Kidney epithelial cell (primary cell): ENCODE measurements at regions not wholly inside any gene's neighbourhood (a gene's known extent, or its start where the extent isn't known, plus 50 kb on each side); places are given as distances from the start of the nearest gene placed in this dataset.

Source experiments
- DNase-seq: peaks from one replicate; pipeline ENCODE4 v3.0.0-alpha.2; 2010; ENCODE audit warnings: low read depth
- H3K27me3 ChIP-seq: 2 replicates; pipeline ENCODE4 v1.6.0; 2011; ENCODE audit warnings: low read length; ENCODE audit not compliant: control insufficient read depth, insufficient read depth
- H3K36me3 ChIP-seq: 2 replicates; pipeline ENCODE4 v1.5.1; 2011; ENCODE audit warnings: low read length; ENCODE audit not compliant: control insufficient read depth, insufficient read depth
- H3K4me3 ChIP-seq: 2 replicates; pipeline ENCODE4 v1.5.1; 2011; ENCODE audit warnings: low read depth, mild to moderate bottlenecking, control low read depth, low read length
- TF ChIP-seq, protein P1 (sequence below): IDR thresholded peaks from 2 replicates; pipeline ENCODE4 v1.5.1; 2011; ENCODE audit warnings: mild to moderate bottlenecking, moderate library complexity, low read length, control low read depth, inconsistent platforms; ENCODE audit not compliant: insufficient read depth, poor library complexity, severe bottlenecking

DNA sequence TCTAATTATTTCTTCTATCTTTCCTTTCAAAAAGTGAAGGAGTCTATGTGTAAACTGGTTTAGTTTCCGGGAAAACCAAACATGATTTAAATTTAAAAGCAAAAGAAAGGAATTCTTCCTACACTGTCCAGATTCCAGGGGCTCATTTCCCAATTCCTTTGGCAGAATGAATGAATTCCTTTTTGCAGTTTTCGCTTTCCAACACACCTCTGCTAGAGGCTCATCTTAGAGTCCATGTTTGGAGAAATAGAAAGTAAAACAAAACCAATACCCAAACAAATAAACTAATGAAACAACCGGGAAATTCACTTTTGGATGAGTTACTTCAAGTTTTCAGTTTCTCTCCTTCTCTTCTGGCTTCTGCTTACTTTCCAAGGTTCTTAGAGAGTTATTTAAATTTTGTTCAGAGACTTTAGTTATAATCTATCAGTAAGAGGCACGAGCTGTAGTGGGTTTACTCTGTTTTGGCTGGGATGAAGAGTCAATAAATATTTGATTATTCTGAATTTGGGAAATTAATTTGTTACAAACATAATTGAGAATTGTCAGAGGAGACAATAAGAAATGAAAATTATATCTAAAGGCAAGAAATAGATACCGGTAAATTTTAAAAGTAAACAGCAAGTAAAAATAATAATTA lies 365.0 kb upstream of the CDH9 start:
- Histone ChIP-seq H3K4me3 (no peak overlapping the region), H3K27me3 (no peaks in the 10 kb centered on the region), H3K36me3 (no peaks in the 10 kb centered on the region)
- TF ChIP-seq, protein P1, sequence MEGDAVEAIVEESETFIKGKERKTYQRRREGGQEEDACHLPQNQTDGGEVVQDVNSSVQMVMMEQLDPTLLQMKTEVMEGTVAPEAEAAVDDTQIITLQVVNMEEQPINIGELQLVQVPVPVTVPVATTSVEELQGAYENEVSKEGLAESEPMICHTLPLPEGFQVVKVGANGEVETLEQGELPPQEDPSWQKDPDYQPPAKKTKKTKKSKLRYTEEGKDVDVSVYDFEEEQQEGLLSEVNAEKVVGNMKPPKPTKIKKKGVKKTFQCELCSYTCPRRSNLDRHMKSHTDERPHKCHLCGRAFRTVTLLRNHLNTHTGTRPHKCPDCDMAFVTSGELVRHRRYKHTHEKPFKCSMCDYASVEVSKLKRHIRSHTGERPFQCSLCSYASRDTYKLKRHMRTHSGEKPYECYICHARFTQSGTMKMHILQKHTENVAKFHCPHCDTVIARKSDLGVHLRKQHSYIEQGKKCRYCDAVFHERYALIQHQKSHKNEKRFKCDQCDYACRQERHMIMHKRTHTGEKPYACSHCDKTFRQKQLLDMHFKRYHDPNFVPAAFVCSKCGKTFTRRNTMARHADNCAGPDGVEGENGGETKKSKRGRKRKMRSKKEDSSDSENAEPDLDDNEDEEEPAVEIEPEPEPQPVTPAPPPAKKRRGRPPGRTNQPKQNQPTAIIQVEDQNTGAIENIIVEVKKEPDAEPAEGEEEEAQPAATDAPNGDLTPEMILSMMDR: no peak
- DNase-seq: no peak

DNA sequence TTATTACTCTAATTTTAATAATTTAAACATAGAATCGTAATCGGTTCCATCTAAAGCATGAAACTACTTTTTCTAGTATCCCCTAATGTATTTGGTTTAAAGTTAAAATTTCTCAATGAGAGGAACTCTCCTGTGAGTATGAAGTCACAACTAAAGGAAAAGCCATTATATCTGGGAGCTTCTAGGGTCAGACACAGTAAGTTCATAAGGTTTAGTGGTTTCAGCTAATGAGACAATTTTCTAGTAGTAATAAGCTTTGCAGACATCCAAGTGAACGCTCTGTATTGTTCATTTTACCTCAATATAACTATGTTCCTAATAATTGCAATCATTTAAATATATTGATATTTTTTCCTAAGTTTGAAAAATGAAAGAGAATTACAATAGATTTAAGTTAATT lies 364.4 kb upstream of the CDH9 start:
- no peaks in the 10 kb centered on the region for H3K36me3 ChIP-seq
- H3K27me3 ChIP-seq: no peaks in the 10 kb centered on the region
- no peak for DNase-seq
- no peak overlapping the region for H3K4me3 ChIP-seq
- TF ChIP-seq, protein P1: no peak

DNA sequence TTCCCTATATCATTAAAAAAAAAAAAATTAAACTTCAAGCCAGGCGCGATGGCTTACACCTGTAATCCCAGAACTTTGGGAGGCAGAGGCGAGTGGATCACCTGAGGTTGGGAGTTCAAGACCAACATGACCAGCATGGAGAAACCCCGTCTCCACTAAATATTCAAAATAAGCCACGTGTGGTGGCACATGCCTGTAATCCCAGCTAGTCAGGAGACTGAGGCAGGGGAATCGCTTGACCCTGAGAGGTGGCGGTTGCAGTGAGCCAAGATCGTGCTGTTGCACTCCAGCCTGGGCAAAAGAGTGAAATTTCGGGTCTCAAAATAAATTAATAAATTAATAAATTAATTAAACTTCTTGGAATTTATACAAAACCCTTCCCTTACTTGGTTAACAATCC lies 358.6 kb upstream of the CDH9 start:
- Histone ChIP-seq H3K36me3 (no peaks in the 10 kb centered on the region), H3K4me3 (no peak overlapping the region), H3K27me3 (no peaks in the 10 kb centered on the region)
- no peak for DNase-seq
- TF ChIP-seq, protein P1: no peak

DNA sequence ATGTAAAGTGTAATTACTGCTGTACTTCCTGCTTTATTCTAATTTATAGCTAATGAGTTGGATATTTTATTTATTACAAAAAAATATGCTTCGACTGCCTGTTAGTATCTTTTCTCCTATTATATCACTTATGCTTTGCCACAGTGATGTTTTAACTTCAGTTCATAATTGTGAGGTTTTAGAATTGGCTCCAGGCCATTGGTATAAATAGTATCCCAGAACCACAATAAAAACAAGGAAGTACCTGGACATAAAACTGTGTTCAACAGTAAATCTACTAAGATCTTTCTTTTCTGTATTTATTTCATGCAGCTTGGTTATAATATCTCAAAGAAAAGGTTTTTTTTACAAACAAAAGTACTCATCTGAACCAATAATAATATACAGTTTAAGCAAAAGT lies 354.3 kb upstream of the CDH9 start:
- Histone ChIP-seq H3K4me3 (no peak overlapping the region), H3K27me3 (no peaks in the 10 kb centered on the region), H3K36me3 (no peaks in the 10 kb centered on the region)
- TF ChIP-seq, protein P1: no peak
- no peak for DNase-seq

DNA sequence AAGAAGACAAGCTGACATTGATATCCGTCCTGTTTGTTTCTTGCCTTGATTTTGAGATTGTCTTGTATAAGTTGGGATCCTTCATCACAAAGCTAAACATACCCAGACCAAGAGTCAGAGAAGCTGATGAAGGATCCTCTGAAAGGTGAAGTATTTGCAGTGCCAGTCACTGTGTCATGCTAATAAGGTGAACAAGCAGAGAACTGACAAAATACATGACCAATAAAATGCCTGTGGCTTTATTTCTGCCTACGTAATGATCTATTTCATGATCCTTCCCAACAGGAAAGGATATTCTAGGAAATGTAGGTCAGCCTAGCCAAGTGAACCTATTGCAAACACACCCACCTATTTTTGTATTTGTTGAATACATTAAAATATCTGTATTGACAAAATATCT lies 351.3 kb upstream of the CDH9 start:
- Histone ChIP-seq H3K4me3 (no peak overlapping the region), H3K36me3 (no peaks in the 10 kb centered on the region), H3K27me3 (no peaks in the 10 kb centered on the region)
- DNase-seq: no peak
- TF ChIP-seq, protein P1: no peak

DNA sequence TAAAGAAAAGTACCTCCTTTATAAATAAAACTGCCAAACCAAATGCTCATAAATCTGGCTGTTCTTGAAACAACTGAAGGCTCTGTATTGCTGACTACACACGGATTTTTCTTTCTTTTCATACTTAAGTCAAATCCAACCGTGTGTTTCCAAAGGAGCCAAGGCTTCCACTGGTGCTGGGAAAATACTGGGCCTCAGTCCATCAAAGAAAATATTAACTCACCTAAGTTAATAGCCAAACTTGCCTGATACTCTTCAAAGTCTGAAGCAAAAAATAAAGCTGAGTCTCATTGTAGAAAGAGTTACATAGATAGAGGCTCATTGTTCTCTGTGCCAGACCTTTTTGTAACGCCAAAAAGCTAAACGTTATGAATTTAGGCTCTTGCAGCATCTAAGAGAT lies 350.4 kb upstream of the CDH9 start:
- Histone ChIP-seq H3K27me3 (no peaks in the 10 kb centered on the region), H3K36me3 (no peaks in the 10 kb centered on the region), H3K4me3 (no peak overlapping the region)
- no peak for DNase-seq
- TF ChIP-seq, protein P1: no peak
